NOMO-1 treated with DMSO at 0.1 percent for 48 hours (cell line): ENCODE measurements at regions not wholly inside any gene's neighbourhood (a gene's known extent, or its start where the extent isn't known, plus 50 kb on each side); places are given as distances from the start of the nearest gene placed in this dataset.
"Not testable (repeated sequence)": the region's sequence is repeated elsewhere in the genome, so short reads cannot be mapped to it uniquely, and the experiment has no call there.

ENCODE experiments used
- DNase-seq: peaks from one replicate; lab custom pipeline; 2025; ENCODE audit not compliant: unreplicated experiment; lab: John Stamatoyannopoulos, UW

DNA sequence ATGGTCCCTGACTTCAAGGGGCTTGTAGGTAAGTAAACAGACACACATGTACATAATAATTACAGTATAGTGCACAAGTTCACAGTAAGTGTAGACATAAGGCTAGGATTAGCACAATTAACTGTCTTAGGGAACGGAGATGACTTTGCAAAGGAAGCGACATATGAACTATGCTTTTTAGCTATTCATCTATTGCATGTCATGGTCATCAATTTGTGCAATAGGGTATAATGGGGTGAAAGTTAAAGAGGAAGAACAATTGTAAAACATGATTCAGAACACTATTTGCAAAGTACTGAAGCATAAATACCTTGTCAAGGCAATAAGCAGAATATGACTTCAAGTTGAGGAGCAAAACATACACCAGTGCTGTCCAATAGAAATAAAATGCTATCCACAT, 112.3 kb upstream of the SLC8A1 start:
- peak; percentile 87 for DNase-seq

DNA sequence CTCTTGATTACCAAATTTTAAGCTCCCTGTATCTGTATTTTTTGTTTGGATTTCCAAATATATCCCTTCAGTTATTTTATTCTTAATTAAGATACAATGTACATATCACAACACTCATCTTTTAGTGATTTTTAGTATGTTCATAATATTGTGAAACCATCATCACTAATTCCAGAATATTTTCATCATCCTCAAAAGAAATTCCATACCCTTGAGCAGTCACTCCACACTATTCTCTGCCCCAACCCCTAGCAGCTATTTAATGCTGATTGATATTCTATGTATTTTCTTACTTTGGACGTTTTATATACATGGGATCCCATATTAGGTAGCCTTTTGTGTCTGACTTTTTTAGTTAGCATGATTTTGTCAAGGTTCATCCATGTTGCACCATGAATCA, 127.4 kb upstream of the SLC8A1 start:
- DNase-seq = no peak

DNA sequence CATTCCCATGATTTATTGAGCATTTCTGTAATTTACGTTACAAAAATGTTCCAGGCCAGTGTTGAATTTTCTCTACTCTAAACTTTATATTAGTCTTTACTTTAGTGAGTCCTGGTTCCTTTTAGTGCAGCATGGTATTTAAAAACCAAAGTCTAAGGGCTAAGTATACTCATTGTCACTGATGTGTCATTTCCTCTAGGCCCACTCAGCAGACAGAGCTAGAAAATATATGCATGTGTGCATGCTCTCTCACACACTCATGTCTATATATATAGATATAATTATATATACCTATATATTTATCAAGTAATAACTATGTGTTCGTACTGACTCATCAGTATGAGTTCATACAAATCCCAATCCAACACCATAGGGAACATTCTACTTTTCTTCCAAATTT, 132.5 kb upstream of the SLC8A1 start:
- DNase-seq = no peak

DNA sequence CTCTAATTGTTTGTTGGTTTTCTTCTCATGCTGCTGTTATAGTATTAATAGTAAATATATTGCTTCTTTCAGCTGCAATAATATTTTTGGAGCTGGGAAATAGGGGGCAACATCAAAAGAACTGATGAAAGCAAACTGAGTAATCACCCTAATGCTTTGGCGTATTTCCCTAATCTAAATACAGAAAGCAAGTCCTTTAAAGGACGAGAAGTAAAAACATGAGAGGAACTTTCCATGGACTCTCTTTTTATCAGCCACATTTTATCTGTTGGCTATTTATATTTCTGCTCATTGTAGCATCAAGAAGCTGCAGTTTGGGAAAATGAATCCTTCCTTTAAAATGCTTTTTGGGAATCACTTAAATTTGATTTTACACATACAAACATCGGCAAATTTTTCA, 139.9 kb upstream of the SLC8A1 start:
- no peak for DNase-seq

DNA sequence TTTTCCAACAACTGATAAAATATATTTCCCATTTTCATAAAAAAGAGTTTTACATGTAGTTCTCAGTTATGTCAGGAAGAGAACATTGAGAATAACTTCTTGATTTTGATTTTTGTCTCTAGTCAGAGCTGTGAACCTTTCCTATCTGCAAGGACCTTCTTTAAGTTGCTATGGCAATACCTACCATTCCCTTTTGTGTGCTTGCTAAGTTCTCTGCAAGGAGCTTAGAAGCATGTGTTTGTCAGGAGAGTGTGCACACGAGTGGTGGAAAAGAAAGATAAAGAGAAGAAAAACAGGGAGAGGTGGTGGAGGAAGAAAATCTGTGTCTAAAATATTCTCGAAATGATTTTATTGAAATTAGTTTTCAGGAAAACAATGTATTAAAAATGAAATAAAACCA, 140.3 kb upstream of the SLC8A1 start:
- DNase-seq = no peak

DNA sequence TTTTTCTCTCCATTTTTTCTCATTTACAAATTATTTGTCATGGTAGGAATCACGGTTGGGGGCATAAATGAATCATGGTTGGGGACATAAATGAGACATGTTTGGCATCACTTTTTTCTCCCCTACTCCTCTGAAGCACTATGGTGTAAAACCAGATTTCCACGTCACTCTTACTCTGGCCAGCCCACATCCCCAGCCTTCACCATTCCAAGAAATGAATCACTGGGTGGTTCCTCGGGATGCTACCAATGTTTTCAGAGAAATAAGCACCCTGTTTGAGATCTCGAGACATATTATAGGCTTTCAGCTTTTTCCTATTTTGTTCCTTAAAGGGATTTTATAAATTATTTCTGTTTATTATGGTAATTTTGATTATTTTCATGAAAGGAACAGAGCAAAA, 155.0 kb upstream of the SLC8A1 start:
- no peak for DNase-seq

DNA sequence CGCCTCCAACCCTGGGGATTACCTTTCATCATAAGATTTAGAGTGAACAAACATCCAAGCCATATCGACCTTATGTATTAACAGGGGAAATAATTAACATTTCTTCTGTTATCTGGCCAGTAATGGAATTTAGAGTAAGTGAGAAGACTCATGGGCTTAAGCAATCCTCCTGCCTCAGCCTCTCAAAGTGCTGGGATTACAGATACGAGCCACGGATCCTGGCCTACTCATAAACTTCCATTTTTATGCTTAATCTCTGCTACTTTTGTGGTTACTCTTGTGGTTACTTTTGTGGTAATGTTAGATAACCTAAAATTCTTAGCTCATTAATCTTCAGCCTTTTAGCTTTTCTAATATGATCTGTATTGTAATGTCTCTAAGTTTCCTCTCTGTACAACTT, 159.3 kb upstream of the SLC8A1 start:
- no peak for DNase-seq

DNA sequence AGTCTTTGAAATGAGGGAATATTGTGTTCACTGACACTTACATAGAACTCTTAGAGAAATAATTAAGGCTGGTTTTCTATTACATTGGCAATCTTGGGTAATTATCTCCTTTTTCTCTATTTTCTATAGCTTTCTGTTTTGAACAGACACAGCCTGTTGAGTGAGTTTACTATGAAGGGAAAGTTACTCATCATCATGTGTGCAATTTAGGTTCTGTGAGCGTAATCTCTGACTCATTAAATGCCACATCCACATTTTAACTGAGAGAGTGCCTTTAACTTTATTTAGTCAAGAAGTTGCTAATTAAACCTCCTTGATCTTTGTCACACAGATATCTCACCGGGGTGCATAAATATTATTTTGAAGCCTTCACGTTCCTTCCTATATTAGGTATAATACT, 174.0 kb upstream of the SLC8A1 start:
- peak; percentile 93 for DNase-seq

DNA sequence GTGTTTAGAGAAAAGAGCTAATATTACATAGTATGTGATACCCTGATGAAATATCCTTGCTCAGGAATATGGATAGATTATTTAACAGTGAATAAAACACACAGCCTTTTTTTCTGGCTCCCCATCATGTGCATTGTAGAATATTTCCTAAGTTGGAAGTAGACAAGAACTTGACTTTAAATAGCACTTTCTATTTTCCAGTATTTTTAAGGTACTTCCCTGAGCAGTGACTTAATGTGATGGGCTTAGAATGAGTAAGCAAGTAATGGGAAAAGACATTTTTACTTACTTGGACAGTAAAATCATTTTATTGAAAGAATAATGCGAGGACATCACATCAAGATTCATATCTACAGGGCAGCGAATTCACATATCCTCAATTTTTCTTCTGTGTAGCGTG, 176.7 kb upstream of the SLC8A1 start:
- DNase-seq = no peak

DNA sequence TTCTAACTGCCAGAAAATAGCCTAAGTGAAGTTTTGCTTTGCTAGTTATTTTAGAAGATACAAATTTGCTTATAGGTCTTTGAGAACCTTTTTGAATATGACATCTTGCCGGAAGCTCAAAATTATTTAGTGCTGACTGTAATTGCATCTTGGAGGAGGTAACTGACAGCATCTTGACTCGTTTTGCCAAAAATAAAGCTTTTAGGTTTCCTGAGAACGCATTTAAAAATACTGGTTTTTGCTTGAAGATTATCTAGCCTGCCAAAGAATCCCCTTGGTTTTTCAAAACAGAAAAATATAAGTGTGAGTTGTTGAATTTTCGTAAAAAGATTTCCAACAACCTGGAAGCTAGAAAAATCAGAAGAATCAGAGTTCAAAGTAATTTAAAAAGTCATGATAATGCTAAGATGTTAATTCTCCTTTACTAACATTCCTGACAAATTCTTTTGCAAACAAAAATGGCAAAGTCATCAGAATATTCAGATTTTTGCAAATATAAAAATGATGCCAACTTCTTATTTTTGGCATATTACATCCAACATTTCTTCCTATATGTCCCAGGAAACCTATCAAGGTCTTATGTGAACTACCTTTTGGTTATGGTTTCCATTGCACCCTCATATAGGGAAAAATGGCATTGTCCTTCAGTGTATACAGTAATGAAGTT, 178.0 kb upstream of the SLC8A1 start:
- DNase-seq = no peak

DNA sequence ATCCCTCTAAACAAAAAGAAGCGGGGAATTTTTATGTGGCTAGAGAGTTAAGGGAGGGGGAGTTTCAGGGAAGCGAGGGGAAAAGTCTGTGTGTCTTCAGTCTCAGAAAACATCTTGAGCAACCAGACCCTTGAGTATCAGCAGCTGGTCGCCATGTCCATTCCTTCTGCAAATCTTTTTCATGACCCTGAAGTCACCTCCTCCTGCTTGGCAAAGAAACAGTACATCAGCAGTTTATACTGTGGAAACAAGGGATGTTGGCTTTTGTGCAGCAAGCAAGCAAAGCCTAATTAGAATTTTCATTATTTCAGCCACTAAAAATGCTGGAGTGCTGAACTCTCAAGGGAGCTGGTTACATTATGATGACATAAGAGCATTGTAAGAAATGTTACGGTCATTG, 187.4 kb upstream of the SLC8A1 start:
- DNase-seq = no peak

DNA sequence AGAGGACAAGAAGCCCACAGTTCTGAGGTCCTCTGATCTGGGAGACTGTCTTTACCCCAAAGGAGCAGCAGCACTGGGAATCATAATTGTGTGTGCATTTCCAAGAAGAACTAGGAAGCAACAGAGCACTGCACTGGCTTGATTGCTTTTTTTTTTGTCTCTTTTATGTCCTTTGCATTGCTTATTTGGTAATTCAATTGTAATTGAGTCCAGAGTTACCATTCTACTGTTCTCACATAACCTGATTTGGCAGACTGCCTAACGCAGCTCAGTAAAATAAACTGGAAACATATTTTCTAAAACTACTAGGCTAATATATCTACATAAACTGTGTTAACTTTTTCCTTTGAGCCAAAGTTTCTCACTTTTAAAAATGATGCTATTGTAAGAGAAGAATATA, 190.3 kb upstream of the SLC8A1 start:
- no peak for DNase-seq

DNA sequence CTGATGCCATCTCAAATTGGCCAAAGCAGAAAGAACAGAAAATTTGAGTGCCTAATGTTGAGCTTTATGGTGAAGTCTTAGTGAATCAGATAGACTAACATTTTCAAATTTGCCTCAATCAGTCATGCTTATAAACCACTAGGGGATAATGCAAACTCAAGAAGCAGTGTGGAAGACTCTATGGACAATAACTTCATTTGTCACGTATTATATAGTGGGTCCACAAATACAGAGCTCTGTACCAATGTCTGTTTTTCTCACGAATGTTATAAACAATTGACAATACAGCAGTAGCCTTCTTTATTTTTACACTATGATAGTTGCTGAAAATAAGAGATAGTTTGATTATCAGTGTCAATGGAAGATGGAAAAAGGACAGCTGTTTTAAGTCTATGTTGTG, 190.8 kb upstream of the SLC8A1 start:
- DNase-seq = no peak

DNA sequence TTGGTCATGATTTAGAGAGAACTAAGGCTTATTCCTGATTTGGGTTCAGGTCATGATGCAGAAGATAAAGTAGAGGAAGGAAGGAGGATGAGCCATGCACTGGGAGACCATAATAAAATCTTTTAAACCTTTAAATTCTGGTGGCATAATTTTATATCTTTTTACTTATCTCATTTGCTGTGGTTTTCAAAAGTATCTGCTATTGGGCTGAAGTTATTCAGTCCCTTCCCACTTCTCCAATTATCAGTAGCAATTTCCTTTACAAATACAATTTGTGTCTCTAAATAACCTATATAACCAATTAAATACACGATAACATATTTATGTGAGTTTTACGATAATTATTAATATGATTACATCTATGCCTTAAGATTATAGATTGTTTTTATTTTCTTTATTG, 194.8 kb upstream of the SLC8A1 start:
- no peak for DNase-seq

DNA sequence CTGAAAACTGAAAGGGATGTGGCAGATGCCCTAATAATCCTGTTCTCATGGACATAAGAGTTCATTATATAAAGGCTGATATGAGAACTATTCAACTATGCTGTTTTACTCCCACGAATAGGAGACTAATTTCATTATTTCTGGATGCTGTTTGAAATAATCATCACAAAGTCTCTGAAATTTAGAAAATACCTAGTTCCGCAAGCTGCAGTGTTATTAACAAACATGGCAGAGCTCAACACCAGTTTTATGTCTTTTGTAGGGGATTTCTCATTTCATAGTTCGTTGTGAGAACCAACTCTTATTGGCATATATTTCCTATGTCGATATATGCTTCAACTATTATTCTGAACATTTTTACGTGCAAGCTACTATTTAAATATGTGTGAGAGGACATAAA, 200.3 kb upstream of the SLC8A1 start:
- DNase-seq = no peak

DNA sequence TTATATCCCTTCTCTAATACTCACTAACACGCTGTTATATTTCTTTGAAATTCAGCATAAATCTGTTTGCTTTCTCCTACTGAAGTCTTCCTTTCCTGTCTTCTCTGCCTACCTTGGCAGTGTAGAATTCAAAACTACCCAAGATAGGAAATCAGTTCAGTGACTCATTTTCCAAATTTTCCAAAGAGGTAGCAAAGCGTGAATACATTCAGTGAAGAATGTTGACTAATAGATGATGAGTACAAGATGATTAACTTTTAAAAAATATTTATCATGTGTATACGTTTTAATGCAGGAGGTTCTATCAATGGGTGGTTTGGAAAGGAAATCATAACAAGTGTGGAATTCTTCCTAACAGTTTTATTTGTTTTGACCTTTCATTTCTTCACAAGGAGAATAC, 201.9 kb upstream of the SLC8A1 start:
- no peak for DNase-seq

DNA sequence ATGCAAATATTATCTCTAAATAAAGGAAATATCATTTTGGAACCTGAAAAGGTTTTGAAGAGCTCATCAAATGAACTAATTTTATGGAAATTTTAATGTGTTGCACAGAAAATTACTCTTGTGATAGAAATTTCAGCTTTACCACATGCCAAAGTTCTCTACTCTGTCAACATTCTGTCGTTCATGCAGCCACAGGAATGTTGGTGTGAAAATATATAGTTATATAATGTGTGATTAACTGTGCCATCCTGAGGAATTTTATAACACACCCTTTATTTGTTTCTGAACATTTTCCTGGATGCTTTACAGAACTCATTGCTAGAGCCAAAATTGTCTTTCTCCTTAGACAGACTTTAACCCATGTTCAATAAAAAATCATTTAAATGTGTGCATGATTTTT, 202.5 kb upstream of the SLC8A1 start:
- no peak for DNase-seq

DNA sequence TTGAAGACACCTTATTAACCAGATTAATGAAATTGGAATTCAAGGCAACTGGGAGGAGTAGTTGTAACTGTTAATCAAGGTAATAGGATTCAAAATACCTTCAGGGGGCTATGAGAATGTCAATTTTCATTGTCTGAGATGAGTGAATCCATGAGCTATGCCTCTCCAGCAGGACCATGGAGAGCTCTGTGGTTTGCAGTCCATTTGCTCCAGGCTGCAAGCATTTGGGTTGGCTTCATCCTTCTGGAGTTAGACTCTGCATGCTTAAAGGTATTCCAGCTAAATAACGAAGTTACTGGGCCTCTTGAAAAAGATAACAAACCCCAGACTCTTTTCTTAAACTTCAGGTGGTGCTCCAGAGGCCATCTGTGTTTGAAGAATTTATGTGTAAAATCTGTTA, 207.1 kb upstream of the SLC8A1 start:
- no peak for DNase-seq

DNA sequence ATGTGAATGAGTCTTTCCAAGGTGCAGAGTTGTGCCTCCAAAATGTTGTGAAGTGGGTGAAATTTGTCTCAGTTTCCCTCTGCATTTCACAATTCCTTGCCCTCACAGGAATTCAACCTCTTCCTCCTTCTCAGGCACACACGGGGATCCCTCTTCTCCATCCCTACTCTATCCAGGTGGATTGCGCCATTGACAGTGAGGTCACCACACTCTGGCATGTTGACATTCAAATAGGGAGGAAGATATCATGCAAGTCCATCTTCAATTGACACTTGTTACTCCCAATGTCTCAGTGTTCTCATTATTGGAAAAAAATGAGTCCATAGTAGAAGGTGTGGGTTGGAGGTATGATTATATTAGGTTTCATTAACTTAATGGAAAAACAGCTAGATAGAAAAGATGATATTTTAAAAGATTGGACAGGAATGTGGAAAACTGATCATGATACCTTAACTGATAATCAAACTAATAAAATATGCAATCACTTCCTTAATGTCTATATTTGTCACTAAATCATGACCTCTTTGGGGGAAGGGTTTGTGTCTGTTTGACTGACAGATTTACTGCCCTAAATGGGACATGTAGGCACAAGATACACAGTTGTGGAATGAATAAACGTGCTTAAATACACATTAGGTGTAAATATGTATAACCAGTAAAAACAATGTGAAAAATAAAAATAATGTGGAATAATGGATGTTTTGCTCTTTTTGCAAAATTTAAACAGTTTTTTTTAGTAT, 213.8 kb upstream of the SLC8A1 start:
- DNase-seq = no peak

DNA sequence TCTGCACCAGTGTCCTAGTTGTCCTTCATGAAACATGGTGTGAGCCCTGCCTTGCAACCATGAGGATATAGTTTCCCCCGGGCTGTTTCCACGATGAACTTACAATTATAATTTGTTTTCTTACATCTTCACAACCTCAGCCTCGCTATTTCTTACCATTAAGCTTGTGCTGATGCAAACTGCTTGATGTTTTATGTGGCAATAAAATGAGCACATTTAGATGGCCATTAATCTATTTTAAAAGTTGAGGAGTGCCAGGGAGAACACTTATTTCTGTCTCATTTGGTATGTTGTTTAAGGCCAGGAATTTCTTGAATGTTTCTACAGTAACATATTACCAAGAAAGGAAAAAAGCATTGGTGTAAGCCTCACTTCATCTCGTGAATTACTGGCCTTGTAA, 214.5 kb upstream of the SLC8A1 start:
- DNase-seq = no peak

DNA sequence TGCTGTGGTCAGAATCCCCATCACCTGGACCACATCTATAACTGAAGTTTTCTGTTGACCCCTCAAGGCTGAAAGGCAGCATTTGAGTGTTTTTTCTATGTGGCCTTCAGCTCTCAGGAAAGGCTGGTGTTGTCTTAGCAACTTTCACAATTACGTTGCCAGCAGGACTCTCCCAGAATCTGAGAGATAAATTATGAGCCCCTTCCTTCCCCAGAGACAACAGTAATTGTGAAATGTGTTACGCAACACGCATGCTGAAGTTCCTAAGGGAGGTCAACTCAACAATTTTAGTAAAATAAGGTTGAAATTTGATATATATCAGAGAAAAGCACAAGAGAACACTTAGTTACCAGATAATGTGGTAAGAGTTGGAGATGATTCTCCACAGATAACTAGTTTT, 216.5 kb upstream of the SLC8A1 start:
- DNase-seq = peak; percentile 79

DNA sequence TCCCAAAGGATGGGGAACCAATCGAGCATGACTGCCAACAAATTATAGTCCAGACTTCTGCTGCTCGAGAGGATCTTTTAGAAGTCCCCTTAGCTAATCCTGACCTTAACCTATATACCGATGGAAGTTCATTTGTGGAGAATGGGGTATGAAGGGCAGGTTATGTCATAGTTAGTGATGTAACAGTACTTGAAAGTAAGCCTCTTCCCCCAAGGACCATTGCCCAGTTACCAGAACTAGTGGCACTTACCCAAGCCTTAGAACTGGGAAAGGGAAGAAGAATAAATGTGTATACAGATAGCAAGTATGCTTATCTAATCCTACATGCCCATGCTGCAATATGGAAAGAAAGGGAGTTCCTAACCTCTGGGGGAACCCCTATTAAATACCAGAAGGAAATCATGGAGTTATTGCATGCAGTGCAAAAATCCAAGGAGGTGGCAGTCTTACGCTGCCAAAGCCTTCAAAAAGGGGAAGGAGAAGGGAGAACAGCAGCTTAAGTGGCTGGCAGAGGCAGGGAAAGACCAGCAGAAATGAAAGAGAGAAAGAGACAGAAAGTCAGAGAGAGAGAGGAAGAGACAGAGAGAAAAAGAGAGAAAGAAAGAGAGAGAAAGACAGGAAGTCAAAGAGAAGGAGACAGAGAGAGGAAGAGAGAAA, 224.4 kb upstream of the SLC8A1 start:
- not testable (repeated sequence) for DNase-seq

DNA sequence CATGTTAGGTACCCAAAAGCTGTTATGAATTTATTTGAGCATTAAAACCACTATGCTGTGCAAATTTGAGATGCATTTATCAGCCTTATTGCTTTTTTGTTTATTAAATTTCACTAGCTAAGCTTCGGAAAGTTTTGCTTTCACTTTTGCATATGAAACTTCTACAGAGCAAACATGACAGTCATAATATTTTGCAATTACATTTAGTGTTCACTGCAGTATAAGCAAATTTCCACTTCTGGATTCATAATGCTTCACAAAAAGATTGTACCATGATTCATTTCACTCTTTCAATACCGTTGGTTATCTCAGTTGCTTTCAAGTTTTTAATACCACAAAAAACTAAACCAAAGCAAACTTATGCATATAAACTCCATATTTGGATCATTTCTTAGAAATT, 228.7 kb upstream of the SLC8A1 start:
- DNase-seq = peak; percentile 69
